Fibroblast of villous mesenchyme (primary cell): ENCODE measurements at regions not wholly inside any gene's neighbourhood (a gene's known extent, or its start where the extent isn't known, plus 50 kb on each side); places are given as distances from the start of the nearest gene placed in this dataset.
"Not testable (repeated sequence)": the region's sequence is repeated elsewhere in the genome, so short reads cannot be mapped to it uniquely, and the experiment has no call there.

ENCODE experiments used
- DNase-seq: peaks from one replicate; pipeline ENCODE4 v3.0.0-alpha.2; 2010; ENCODE audit warnings: low read depth
- H3K4me3 ChIP-seq: 2 replicates; pipeline ENCODE4 v1.5.1; 2011; ENCODE audit warnings: low read depth, mild to moderate bottlenecking, low read length
- TF ChIP-seq, protein P1 (sequence below): IDR thresholded peaks from 2 replicates; pipeline ENCODE4 v1.5.1; 2012; ENCODE audit warnings: low read depth, mild to moderate bottlenecking, low read length; ENCODE audit not compliant: insufficient read depth

DNA sequence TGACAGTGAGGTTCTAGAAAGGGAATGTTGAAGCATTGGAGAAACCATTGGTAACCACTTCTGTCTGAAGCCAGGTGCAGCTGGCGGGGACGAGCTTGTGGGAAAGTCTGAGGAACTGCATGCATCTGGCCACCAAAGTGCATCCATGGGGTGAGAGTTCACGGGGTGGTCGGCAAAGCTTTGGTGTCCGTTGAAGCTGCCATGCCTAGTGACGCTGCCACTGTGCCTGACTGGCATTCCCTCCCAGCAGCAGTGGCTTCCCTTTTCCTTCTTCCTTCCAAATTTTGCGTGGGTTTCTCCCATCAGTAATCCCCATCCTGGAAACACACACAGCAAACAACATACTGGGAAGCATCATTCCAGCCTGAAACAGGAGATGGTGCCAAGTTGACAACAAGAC lies 145.7 kb upstream of the ALDH1B1 start:
- TF ChIP-seq, protein P1, sequence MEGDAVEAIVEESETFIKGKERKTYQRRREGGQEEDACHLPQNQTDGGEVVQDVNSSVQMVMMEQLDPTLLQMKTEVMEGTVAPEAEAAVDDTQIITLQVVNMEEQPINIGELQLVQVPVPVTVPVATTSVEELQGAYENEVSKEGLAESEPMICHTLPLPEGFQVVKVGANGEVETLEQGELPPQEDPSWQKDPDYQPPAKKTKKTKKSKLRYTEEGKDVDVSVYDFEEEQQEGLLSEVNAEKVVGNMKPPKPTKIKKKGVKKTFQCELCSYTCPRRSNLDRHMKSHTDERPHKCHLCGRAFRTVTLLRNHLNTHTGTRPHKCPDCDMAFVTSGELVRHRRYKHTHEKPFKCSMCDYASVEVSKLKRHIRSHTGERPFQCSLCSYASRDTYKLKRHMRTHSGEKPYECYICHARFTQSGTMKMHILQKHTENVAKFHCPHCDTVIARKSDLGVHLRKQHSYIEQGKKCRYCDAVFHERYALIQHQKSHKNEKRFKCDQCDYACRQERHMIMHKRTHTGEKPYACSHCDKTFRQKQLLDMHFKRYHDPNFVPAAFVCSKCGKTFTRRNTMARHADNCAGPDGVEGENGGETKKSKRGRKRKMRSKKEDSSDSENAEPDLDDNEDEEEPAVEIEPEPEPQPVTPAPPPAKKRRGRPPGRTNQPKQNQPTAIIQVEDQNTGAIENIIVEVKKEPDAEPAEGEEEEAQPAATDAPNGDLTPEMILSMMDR: no peak
- no peak for DNase-seq
- H3K4me3 ChIP-seq: no peak overlapping the region

DNA sequence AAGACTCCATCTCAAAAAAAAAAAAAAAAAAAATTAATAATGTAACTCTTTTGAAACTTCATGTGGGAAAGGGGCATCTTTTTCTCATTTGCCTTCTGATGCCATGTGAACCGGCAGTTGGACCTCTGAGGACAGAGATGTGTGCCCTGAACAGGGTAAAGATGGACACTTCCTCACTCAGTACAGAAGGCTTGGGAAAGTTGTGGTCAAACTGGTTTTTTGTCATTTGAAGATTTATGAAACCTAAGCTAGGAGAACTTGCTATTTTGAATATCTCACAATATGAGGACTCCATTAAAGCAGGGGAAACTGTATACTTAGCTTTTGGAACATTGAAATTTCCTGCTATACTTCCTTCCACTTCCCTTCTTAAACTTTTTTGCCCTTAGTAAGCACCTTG lies 147.5 kb upstream of the ALDH1B1 start:
- TF ChIP-seq, protein P1: no peak
- no peak for DNase-seq
- no peak overlapping the region for H3K4me3 ChIP-seq

DNA sequence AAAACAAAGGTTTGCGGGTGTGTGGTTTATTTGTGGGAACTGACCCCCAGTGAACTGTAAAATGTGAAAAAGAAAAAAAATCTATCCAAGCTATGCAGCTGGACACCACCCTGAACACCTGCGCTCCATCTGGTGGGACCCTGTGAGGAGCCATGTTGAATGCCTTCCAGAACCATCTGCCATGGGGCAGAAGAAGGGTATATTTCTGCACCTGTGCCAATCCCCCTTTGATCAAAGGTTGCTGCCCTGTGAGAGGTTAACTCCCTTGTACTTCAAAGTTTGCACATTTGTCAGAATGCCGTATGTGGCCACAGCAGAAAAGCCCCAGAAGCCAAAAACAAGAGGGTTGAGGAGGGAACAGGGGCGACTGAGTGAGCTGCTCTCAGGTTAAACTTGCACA lies 148.5 kb upstream of the ALDH1B1 start:
- H3K4me3 ChIP-seq: no peak overlapping the region
- TF ChIP-seq, protein P1: no peak
- no peak for DNase-seq

DNA sequence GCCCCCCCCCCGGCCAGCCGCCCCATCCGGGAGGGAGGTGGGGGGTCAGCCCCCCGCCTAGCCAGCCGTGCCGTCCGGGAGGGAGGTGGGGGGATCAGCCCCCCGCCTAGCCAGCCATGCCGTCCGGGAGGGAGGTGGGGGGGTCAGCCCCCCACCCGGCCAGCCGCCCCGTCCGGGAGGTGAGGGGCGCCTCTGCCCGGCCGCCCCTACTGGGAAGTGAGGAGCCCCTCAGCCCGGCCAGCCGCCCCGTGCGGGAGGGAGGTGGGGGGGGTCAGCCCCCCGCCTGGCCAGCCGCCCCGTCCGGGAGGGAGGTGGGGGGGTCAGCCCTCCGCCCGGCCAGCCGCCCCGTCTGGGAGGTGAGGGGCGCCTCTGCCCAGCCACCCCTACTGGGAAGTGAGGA lies 150.4 kb upstream of the ALDH1B1 start:
- not testable (repeated sequence) for H3K4me3 ChIP-seq, DNase-seq

DNA sequence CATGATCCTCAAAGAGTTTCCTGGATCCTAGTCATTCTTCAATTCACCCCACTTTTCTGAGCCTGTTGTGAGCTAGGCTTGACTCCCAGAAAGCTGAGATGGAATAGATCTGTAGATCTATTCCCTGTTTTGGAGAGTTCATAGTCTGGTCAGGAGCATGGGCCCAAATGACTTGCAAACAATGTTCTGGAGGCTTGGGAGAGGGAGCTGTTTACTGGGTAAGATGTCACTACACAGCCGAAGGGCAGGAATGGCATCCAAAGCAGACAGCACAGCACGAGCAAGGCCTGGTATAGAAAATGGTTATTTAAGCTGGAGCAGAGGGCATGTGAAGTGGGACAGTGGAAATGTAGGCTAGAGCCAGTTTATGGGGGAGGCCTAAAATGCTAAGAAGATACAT lies 152.5 kb upstream of the ALDH1B1 start:
- TF ChIP-seq, protein P1: no peak
- no peak for DNase-seq
- H3K4me3 ChIP-seq: no peak overlapping the region

DNA sequence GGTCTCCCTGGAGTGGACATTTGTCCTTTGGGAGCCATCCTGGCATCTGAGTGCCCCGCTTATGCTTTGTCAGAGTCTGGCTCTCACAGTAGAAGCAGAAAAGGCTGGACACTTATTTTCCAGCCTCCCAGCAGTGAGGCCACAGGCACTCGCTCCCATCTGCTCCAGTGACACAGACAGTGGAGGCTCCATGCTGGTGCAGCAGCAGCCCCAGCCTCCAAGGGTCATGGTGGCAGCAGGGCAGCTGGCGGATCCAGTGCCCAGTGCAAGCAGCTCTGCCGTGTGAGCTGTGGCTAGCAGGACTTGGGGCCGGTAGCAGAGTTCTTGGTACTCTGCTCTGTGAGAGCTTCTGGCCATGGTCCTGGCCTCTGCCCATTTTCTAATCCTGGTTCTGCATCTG lies 157.3 kb upstream of the ALDH1B1 start:
- no peak for DNase-seq
- no peak overlapping the region for H3K4me3 ChIP-seq
- TF ChIP-seq, protein P1: no peak

DNA sequence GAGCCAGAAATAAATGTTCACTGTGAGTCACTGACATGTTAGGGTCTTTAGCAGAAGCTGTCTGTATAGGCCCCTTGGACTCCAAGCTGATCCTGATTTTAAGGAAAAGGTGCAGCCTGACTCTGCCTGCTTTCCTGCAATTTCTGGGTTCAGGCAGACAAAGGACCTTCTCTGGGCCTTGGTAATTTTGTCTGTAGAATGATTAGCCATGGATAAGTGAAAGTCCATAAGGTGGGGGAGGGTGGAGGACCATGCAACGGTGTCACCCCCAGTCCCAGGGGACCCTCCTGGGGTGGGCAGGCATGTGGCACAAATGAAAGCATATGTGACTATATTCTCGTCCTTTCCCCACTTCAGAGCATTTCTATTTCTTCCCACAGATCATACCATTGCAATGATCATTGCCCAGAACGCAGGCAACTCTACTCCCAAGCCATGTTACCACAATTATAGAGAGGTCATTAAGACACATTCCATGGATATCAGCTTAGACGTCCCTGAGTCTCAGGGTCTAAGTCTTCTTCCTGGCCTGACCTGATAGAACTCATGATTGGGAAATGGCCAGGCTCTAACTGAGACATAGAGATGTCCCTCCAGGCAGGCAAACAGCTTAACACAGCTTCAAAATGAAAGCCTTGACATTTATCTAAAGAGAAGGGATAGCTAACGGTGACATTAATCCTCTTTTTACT lies 157.9 kb upstream of the ALDH1B1 start:
- DNase-seq: no peak
- TF ChIP-seq, protein P1: no peak

More for the DNA sequence above, 157.9 kb upstream of the ALDH1B1 start:
- H3K4me3 ChIP-seq: no peak overlapping the region
